Keratinocyte (primary cell): ENCODE measurements at regions not wholly inside any gene's neighbourhood (a gene's known extent, or its start where the extent isn't known, plus 50 kb on each side); places are given as distances from the start of the nearest gene placed in this dataset.

ENCODE experiments used
- DNase-seq: peaks from one replicate; pipeline ENCODE4 v3.0.0-alpha.2; 2011; ENCODE audit warnings: low read depth, missing footprints, low spot score
- FAIRE-seq: peaks from 2 replicates; lab custom pipeline; 2011; peaks lifted over from hg19 to GRCh38; lab: Jason Lieb, UNC
- H2AFZ ChIP-seq: 2 replicates; pipeline ENCODE4 v1.6.0; 2012; ENCODE audit warnings: low read length, control low read depth, inconsistent platforms; ENCODE audit not compliant: control insufficient read depth
- H3K27ac ChIP-seq: 2 replicates; pipeline ENCODE4 v1.5.1; 2011; ENCODE audit warnings: low read length; ENCODE audit not compliant: control insufficient read depth, insufficient read depth
- H3K27me3 ChIP-seq: 3 replicates; pipeline ENCODE4 v1.6.0; 2011; ENCODE audit warnings: low read length; ENCODE audit not compliant: control insufficient read depth, insufficient read depth; ENCODE audit errors: extremely low read depth
- H3K36me3 ChIP-seq, 2 experiments: 2 replicates in 1 of 2; 3 replicates in 1 of 2; pipeline ENCODE4 v1.5.1; 2011; ENCODE audit warnings: low read length in 2 of 2, mild to moderate bottlenecking in 1 of 2; ENCODE audit not compliant: control insufficient read depth in 2 of 2, insufficient read depth in 2 of 2; ENCODE audit errors: extremely low read depth in 1 of 2
- H3K4me1 ChIP-seq: 3 replicates; pipeline ENCODE4 v1.5.1; 2011; ENCODE audit warnings: low read length; ENCODE audit not compliant: control insufficient read depth, insufficient read depth; ENCODE audit errors: extremely low read depth
- H3K4me2 ChIP-seq: 3 replicates; pipeline ENCODE4 v1.6.0; 2011; ENCODE audit warnings: low read depth, low read length; ENCODE audit not compliant: control insufficient read depth, insufficient read depth; ENCODE audit errors: extremely low read depth
- H3K4me3 ChIP-seq, 3 experiments: fragments of 200-600 bp in 1 of 3; sonication (generic) in 1 of 3; 2 replicates in 2 of 3; 3 replicates in 1 of 3; pipeline ENCODE4 v1.5.1; 2011 to 2016; ENCODE audit warnings: low read length in 3 of 3, mild to moderate bottlenecking in 3 of 3, control low read depth in 2 of 3, inconsistent platforms in 1 of 3, low read depth in 1 of 3, mixed read lengths in 1 of 3, mixed run types in 1 of 3, moderate library complexity in 1 of 3; ENCODE audit not compliant: control insufficient read depth in 2 of 3, insufficient read depth in 2 of 3; ENCODE audit errors: extremely low read depth in 1 of 3
- H3K79me2 ChIP-seq: 2 replicates; pipeline ENCODE4 v1.6.0; 2012; ENCODE audit warnings: low read length; ENCODE audit not compliant: control insufficient read depth, insufficient read depth
- H3K9ac ChIP-seq: 3 replicates; pipeline ENCODE4 v1.6.0; 2011; ENCODE audit warnings: low read length; ENCODE audit not compliant: control insufficient read depth, insufficient read depth; ENCODE audit errors: extremely low read depth
- H3K9me1 ChIP-seq: 3 replicates; pipeline ENCODE4 v1.6.0; 2011; ENCODE audit warnings: low read length; ENCODE audit not compliant: control insufficient read depth, insufficient read depth; ENCODE audit errors: extremely low read depth
- H3K9me3 ChIP-seq: 2 replicates; pipeline ENCODE4 v1.5.1; 2012; ENCODE audit warnings: low read depth, low read length; ENCODE audit not compliant: control insufficient read depth
- H4K20me1 ChIP-seq: 3 replicates; pipeline ENCODE4 v1.6.0; 2011; ENCODE audit warnings: low read length; ENCODE audit not compliant: control insufficient read depth, insufficient read depth; ENCODE audit errors: extremely low read depth
- EZH2 ChIP-seq: IDR thresholded peaks from one replicate; pipeline ENCODE4 v1.6.1; 2012; ENCODE audit warnings: inconsistent platforms, mild to moderate bottlenecking, low read length, moderate library complexity
- dilution Hi-C: fragments of 300-500 bp; cut with MboI; formaldehyde crosslinking; loops from one replicate; pipeline ENCODE4 v1.7.0; 2020; ENCODE audit warnings: low sequenced_read_pairs; ENCODE audit not compliant: extremely low pct_ligation_motif_present
- TF ChIP-seq, protein P1 (sequence below), 3 experiments: IDR thresholded peaks in 1 of 3; conservative IDR thresholded peaks in 1 of 3; optimal IDR thresholded peaks in 1 of 3; 2 replicates in 2 of 3; 3 replicates in 1 of 3; pipeline versions ENCODE3 to v1.5.1; 2011; ENCODE audit warnings: low read length in 3 of 3, mild to moderate bottlenecking in 3 of 3, moderate library complexity in 2 of 3, control low read depth in 1 of 3, inconsistent platforms in 1 of 3; ENCODE audit not compliant: insufficient read depth in 2 of 3; ENCODE audit errors: extremely low read depth in 1 of 3

GRCh38 chr2:7803515-7803914 is 878.3 kb upstream of the ID2 start:
- no peak for DNase-seq
- H3K27me3 ChIP-seq = no peaks in the 10 kb centered on the region
- H3K9me3 ChIP-seq = peaks cover 4% of the 10 kb centered on the region
- no peaks in the 10 kb centered on the region for H3K79me2 ChIP-seq
- no peaks in the 10 kb centered on the region for H3K36me3 ChIP-seq
- no peak overlapping the region for H3K27ac ChIP-seq
- H3K4me3 ChIP-seq = no peak overlapping the region
- H3K9me1 ChIP-seq = no peaks in the 10 kb centered on the region
- TF ChIP-seq, protein P1, sequence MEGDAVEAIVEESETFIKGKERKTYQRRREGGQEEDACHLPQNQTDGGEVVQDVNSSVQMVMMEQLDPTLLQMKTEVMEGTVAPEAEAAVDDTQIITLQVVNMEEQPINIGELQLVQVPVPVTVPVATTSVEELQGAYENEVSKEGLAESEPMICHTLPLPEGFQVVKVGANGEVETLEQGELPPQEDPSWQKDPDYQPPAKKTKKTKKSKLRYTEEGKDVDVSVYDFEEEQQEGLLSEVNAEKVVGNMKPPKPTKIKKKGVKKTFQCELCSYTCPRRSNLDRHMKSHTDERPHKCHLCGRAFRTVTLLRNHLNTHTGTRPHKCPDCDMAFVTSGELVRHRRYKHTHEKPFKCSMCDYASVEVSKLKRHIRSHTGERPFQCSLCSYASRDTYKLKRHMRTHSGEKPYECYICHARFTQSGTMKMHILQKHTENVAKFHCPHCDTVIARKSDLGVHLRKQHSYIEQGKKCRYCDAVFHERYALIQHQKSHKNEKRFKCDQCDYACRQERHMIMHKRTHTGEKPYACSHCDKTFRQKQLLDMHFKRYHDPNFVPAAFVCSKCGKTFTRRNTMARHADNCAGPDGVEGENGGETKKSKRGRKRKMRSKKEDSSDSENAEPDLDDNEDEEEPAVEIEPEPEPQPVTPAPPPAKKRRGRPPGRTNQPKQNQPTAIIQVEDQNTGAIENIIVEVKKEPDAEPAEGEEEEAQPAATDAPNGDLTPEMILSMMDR (optimal IDR thresholded peaks at IDR 0.05 in 1 of 3, IDR thresholded peaks at IDR 0.05 in 1 of 3, conservative IDR thresholded peaks at IDR 0.05 in 1 of 3; ENCODE audit: extremely low read depth in 1 of 3, insufficient read depth in 2 of 3, low read length in 3 of 3) = no peak
- TF ChIP-seq EZH2 = no peak
- no peak overlapping the region for H3K4me2 ChIP-seq
- dilution Hi-C loops = no loop called here
- no peak for FAIRE-seq
- no peak overlapping the region for H2AFZ ChIP-seq
- H4K20me1 ChIP-seq = no peaks in the 10 kb centered on the region
- no peaks in the 10 kb centered on the region for H3K4me1 ChIP-seq
- H3K9ac ChIP-seq = no peak overlapping the region

DNA sequence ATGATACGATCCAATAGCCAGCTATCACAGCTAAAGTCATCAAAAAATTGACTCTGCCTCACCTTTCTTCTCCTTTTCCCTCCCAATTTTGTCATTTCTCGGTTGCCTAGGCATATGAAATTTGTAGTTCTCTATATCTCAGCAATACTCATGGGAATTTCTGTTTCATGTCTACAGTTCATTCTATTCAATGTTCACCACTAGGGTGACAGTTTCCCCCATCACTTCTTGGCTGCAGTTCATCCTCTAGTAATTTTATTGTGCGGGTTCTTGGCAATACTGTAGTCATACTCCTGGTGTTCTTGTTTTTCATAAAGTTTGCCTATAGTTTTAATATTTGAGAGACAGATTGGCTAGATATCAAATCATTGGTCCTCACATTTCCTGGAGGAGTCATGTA is 872.2 kb upstream of the ID2 start:
- H3K4me1 ChIP-seq = peaks cover 18% of the 10 kb centered on the region
- H3K9me3 ChIP-seq = no peaks in the 10 kb centered on the region
- H3K27ac ChIP-seq = no peak overlapping the region
- H4K20me1 ChIP-seq = no peaks in the 10 kb centered on the region
- H3K4me2 ChIP-seq = no peak overlapping the region
- FAIRE-seq (no peak), DNase-seq (no peak)
- H3K79me2 ChIP-seq = no peaks in the 10 kb centered on the region
- TF ChIP-seq, protein P1 (optimal IDR thresholded peaks at IDR 0.05 in 1 of 3, IDR thresholded peaks at IDR 0.05 in 1 of 3, conservative IDR thresholded peaks at IDR 0.05 in 1 of 3; ENCODE audit: extremely low read depth in 1 of 3, insufficient read depth in 2 of 3, low read length in 3 of 3) = no peak
- TF ChIP-seq EZH2 = no peak
- H3K9me1 ChIP-seq = no peaks in the 10 kb centered on the region
- dilution Hi-C loops = no loop called here
- H3K36me3 ChIP-seq = no peaks in the 10 kb centered on the region
- no peak overlapping the region for H3K9ac ChIP-seq
- H2AFZ ChIP-seq = no peak overlapping the region
- H3K27me3 ChIP-seq = no peaks in the 10 kb centered on the region
- H3K4me3 ChIP-seq = no peak overlapping the region
